K562 (cell line): ENCODE measurements at regions not wholly inside any gene's neighbourhood (a gene's known extent, or its start where the extent isn't known, plus 50 kb on each side); places are given as distances from the start of the nearest gene placed in this dataset.

ENCODE experiments used
- BRCA1 ChIP-seq, 2 experiments: fragments of 450-650 bp in 1 of 2; sonication (generic) in 1 of 2; formaldehyde crosslinking in 1 of 2; IDR thresholded peaks; 2 replicates each; pipeline versions ENCODE4 v1.5.0 to v1.6.1; 2017 to 2020; ENCODE audit warnings: mild to moderate bottlenecking in 1 of 2, missing genetic modification reagents in 1 of 2
- CAMTA2 ChIP-seq: fragments of 250-450 bp; sonication (Bioruptor Pico); conservative IDR thresholded peaks from 2 replicates; pipeline ENCODE4 v1.5.1; 2022
- CBX3 ChIP-seq, 2 experiments: IDR thresholded peaks; 1 replicate in 1 of 2; 2 replicates in 1 of 2; pipeline ENCODE4 v1.6.1; 2012; ENCODE audit warnings: inconsistent platforms in 2 of 2, low read length in 2 of 2, borderline replicate concordance in 1 of 2, control low read depth in 1 of 2
- CTCF ChIP-seq, 3 experiments: IDR thresholded peaks in 2 of 3; conservative IDR thresholded peaks in 1 of 3; 2 replicates each; pipeline ENCODE4 v1.5.1; 2011 to 2012; ENCODE audit warnings: low read length in 3 of 3, mild to moderate bottlenecking in 3 of 3, control low read depth in 2 of 3, improper control_type of control experiment in 1 of 3, inconsistent platforms in 1 of 3, low read depth in 1 of 3, mixed read lengths in 1 of 3, moderate library complexity in 1 of 3; ENCODE audit not compliant: insufficient read depth in 2 of 3
- GABPA ChIP-seq: fragments of 200-800 bp; sonication (Bioruptor generic); conservative IDR thresholded peaks from 2 replicates; pipeline ENCODE4 v1.6.1; 2016; ENCODE audit warnings: low read depth, missing genetic modification characterization, missing compliant biosample characterization
- POLR3A ChIP-seq: IDR thresholded peaks from 2 replicates; pipeline ENCODE4 v1.6.1; 2011; ENCODE audit warnings: borderline replicate concordance, mild to moderate bottlenecking, moderate library complexity; ENCODE audit not compliant: insufficient read length, insufficient read depth; ENCODE audit errors: extremely low read depth
- POU5F1 ChIP-seq: fragments of 150-350 bp; IDR thresholded peaks from 2 replicates; pipeline ENCODE4 v1.6.1; 2014; ENCODE audit warnings: borderline replicate concordance, low read length, low read depth, mild to moderate bottlenecking; ENCODE audit not compliant: partially characterized antibody
- REST ChIP-seq, 2 experiments: fragments of 450-650 bp; formaldehyde crosslinking in 1 of 2; IDR thresholded peaks; 2 replicates each; pipeline versions ENCODE4 v1.4.0 to v1.6.1; 2014 to 2020; ENCODE audit warnings: mild to moderate bottlenecking in 2 of 2, borderline replicate concordance in 1 of 2, low read depth in 1 of 2
- SIN3A ChIP-seq, 2 experiments: fragments of 150-350 bp in 1 of 2; IDR thresholded peaks; 2 replicates each; pipeline ENCODE4 v1.6.1; 2011 to 2016; ENCODE audit warnings: borderline replicate concordance in 2 of 2, low read depth in 2 of 2, low read length in 2 of 2, mild to moderate bottlenecking in 2 of 2, moderate library complexity in 2 of 2; ENCODE audit not compliant: control insufficient read depth in 1 of 2
- SNIP1 ChIP-seq: fragments of 450-650 bp; IDR thresholded peaks from 2 replicates; pipeline ENCODE4 v1.7.1; 2017; ENCODE audit warnings: low read depth, mild to moderate bottlenecking
- STAT6 ChIP-seq: sonication (generic); formaldehyde crosslinking; IDR thresholded peaks from 2 replicates; pipeline ENCODE4 v1.8.1; 2023; ENCODE audit warnings: mild to moderate bottlenecking, missing genetic modification reagents
- ZNF165 ChIP-seq: fragments of 250-450 bp; sonication (Bioruptor Pico); IDR thresholded peaks from 2 replicates; pipeline ENCODE4 v1.4.0; 2020; ENCODE audit warnings: borderline replicate concordance
- ZNF584 ChIP-seq: fragments of 200-800 bp; sonication (Bioruptor generic); IDR thresholded peaks from 2 replicates; pipeline ENCODE4 v1.6.1; 2016; ENCODE audit warnings: low read depth, mild to moderate bottlenecking, missing genetic modification characterization, missing compliant biosample characterization

GRCh38 chr18:44579745-44580144, 100.9 kb upstream of the SETBP1 start:
- TF ChIP-seq CAMTA2 (CRISPR knock-in tag) (no peak), CTCF (IDR thresholded peaks at IDR 0.05 in 2 of 3, conservative IDR thresholded peaks at IDR 0.05 in 1 of 3; ENCODE audit: insufficient read depth in 2 of 3, low read depth in 1 of 3, low read length in 3 of 3) (no peak), POU5F1 (no peak), ZNF165 (CRISPR knock-in tag) (no peak), ZNF584 (CRISPR knock-in tag) (no peak), STAT6 (no peak), REST (IDR thresholded peaks at IDR 0.05; ENCODE audit: borderline replicate concordance) (no peak), REST (CRISPR knock-in tag; IDR thresholded peaks at IDR 0.05; ENCODE audit: low read depth) (no peak), SIN3A (IDR thresholded peaks at IDR 0.05; ENCODE audit: borderline replicate concordance in 2 of 2, control insufficient read depth in 1 of 2, low read depth in 2 of 2, low read length in 2 of 2) (no peak), CBX3 (IDR thresholded peaks at IDR 0.05; ENCODE audit: borderline replicate concordance in 1 of 2, low read length in 2 of 2) (no peak), SNIP1 (no peak), POLR3A (no peak), BRCA1 (IDR thresholded peaks at IDR 0.05) (no peak), BRCA1 (CRISPR knock-in tag; IDR thresholded peaks at IDR 0.05) (no peak), GABPA (tag) (no peak)
